Immature natural killer cell (primary cell): ENCODE measurements at regions not wholly inside any gene's neighbourhood (a gene's known extent, or its start where the extent isn't known, plus 50 kb on each side); places are given as distances from the start of the nearest gene placed in this dataset.

Experiments used
- DNase-seq, 3 donors: peaks; one replicate each; pipeline ENCODE4 v3.0.0; 2022; ENCODE audit warnings: mixed read lengths in 1 of 3
- H3K27ac Mint-ChIP-seq, 6 donors: one replicate each; pipeline ENCODE4 v1.8.0; 2020; ENCODE audit warnings: mixed read lengths in 6 of 6, mild to moderate bottlenecking in 5 of 6, inconsistent platforms in 4 of 6, moderate library complexity in 3 of 6
- H3K27me3 Mint-ChIP-seq, 3 donors: one replicate each; pipeline ENCODE4 v1.8.0; 2020 to 2021; ENCODE audit warnings: low read depth in 3 of 3, mild to moderate bottlenecking in 3 of 3, mixed read lengths in 3 of 3, moderate library complexity in 3 of 3, inconsistent platforms in 1 of 3
- H3K36me3 Mint-ChIP-seq, 3 donors: one replicate each; pipeline ENCODE4 v1.8.0; 2020; ENCODE audit warnings: mixed read lengths in 3 of 3, inconsistent platforms in 2 of 3, mild to moderate bottlenecking in 2 of 3
- H3K4me1 Mint-ChIP-seq, 2 donors: one replicate each; pipeline ENCODE4 v1.8.0; 2020; ENCODE audit warnings: inconsistent platforms in 2 of 2, mild to moderate bottlenecking in 2 of 2, mixed read lengths in 2 of 2, moderate library complexity in 1 of 2
- H3K4me3 Mint-ChIP-seq, 5 donors: one replicate each; pipeline ENCODE4 v1.8.0; 2020; ENCODE audit warnings: mild to moderate bottlenecking in 5 of 5, mixed read lengths in 5 of 5, inconsistent platforms in 3 of 5, moderate library complexity in 3 of 5
- H3K9me3 Mint-ChIP-seq, 6 donors: one replicate each; pipeline ENCODE4 v1.8.0; 2020; ENCODE audit warnings: mild to moderate bottlenecking in 6 of 6, mixed read lengths in 6 of 6, inconsistent platforms in 4 of 6, moderate library complexity in 3 of 6

DNA sequence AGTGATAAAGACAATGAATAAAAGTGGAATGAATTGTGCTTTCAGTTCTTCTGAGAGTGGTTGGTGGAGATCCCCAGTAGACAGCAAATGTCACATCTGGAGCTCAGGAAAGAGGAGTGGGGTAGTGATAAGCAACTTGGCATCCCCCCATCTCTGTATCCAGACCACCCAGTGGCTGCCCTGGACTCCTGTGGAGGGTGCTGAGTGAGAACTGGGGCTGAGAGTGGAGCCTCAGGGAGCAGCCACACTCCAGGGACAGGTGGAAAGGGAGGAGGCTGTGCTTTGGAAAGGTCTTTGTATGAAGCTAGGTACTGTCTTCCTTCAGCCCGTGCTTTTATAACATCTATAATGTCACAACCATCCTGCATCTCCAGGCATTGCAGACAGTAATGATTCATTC lies 85.6 kb upstream of the RASGRF1 start:
- no peaks in the 10 kb centered on the region for H3K4me1 Mint-ChIP-seq
- H3K27me3 Mint-ChIP-seq = peaks cover 0 to 12% (median 9%) of the 10 kb centered on the region in 3 donors
- no peaks in the 10 kb centered on the region for H3K9me3 Mint-ChIP-seq
- no peak for DNase-seq
- no peaks in the 10 kb centered on the region for H3K36me3 Mint-ChIP-seq
- no peak overlapping the region for H3K27ac Mint-ChIP-seq
- H3K4me3 Mint-ChIP-seq = no peak overlapping the region

DNA sequence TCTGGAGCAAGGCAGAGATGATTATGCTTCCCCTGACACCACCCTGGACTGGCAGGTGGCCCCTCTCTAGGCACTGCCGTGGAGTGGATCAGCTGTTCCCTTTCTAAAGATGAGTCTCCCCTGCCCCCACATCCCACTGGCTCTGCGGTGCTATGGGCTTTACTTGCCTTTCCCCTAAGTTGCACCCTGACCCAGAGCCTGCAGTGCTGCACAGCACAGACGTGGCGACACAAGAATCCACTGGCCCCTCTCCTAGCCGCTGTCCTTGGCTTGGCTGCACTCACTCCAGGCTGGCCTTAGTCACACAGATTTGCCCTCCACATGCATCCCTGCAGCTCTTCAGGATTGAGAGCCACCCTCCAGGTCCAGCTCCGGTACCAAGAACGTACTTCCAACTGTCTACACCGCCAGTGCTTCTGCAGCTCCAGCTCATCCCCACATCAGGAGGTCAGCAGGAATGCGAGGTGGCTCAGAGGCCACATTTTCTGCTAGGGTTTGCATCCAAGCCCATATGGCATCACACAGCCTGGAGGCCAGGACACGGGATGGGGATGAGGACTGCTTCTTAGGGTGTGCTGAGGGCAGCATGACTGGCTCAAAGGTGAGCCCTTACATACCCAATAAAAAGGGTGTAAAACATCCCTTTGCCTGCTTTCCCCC lies 82.4 kb upstream of the RASGRF1 start:
- no peak for DNase-seq

DNA sequence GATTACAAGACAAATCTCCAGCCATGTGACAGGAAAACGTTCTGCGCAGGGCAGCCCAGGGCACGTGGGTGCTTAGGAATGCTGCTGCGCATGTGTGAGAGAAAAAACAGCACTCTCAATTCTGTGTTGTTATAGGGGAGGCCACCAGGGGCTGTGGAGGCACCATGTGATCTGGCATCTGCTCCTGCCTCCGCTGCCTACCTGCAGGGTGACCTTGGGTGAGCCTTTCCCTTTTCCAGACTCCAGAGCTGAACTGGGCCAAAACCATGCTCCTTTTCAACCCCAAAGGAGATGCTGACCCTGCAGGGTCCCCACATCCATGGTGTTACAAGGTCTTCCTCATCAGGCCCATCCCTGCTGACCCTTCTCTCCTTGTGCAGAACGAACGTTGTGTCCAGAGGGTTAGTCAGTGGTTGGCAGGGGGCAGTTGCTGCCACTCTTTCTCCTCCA lies 81.5 kb upstream of the RASGRF1 start:
- no peaks in the 10 kb centered on the region for H3K4me1 Mint-ChIP-seq
- no peaks in the 10 kb centered on the region for H3K9me3 Mint-ChIP-seq
- H3K27me3 Mint-ChIP-seq = peaks cover 0 to 15% (median 9%) of the 10 kb centered on the region in 3 donors
- no peak overlapping the region for H3K4me3 Mint-ChIP-seq
- DNase-seq = no peak
- H3K36me3 Mint-ChIP-seq = no peaks in the 10 kb centered on the region
- no peak overlapping the region for H3K27ac Mint-ChIP-seq

More for the DNA sequence above, 82.4 kb upstream of the RASGRF1 start:
- peaks cover 0 to 14% (median 7%) of the 10 kb centered on the region in 3 donors for H3K27me3 Mint-ChIP-seq
- no peaks in the 10 kb centered on the region for H3K9me3 Mint-ChIP-seq
- no peaks in the 10 kb centered on the region for H3K36me3 Mint-ChIP-seq
- no peak overlapping the region for H3K27ac Mint-ChIP-seq
- H3K4me1 Mint-ChIP-seq = no peaks in the 10 kb centered on the region
- H3K4me3 Mint-ChIP-seq = no peak overlapping the region

DNA sequence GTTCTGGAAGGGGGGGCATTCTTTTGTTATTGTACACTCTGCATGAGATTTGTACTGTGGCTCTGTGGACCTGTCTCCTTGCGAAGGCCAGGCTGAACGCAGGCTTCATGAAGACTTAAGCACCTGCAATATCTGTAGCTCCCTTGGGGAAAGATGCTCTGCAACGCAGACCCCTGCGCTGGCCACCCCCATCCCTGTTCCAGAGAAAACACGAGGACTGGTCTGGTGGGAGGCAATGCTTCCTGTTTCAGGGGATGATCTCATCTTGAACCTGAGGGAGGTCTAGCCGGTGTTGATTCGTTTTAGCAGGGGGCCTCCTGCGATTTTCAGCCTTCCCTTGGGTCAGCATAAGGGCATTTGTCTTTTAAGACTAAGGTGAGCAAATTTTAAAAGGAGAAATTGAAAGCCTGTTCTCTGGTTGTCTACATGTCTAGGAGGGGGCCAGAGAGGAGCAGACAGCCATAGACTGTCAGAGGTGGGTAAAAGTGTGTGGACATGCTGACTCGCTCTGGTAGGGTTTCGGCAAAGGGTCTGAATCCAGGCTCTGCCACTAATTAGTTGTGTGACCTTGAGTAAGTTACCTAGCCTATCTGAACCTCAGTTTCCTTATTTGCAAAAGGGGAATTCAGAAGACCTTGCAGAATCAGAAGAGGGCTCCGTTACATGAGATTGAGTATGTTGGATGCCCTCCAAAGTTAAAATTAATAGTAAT lies 80.9 kb upstream of the RASGRF1 start:
- no peaks in the 10 kb centered on the region for H3K9me3 Mint-ChIP-seq

DNA sequence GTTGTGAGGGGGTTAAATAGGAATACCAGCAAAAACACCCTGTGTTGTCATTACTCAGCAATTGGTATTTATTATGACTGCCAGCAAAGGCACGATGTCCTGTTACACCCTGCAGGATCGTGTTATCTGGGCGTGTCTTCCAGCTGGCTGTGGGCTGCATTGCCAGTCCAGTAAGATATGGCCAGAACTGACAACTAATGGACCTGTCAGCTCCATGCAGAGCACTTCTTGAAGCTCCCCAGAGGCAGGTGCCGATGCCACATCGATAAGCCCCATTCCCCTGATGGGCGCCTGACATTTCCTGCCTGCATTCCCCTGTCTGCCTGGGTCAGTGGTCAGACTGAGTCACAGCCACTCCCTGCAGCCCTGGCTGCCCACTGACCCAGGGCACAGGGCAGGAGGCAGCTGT lies 79.7 kb upstream of the RASGRF1 start:
- Mint-ChIP-seq H3K9me3 (no peaks in the 10 kb centered on the region), H3K27me3 (peaks cover 0 to 15% (median 11%) of the 10 kb centered on the region in 3 donors), H3K36me3 (no peaks in the 10 kb centered on the region), H3K4me3 (no peak overlapping the region), H3K4me1 (no peaks in the 10 kb centered on the region), H3K27ac (no peak overlapping the region)
- DNase-seq = no peak

More for the DNA sequence above, 80.9 kb upstream of the RASGRF1 start:
- no peak overlapping the region for H3K4me3 Mint-ChIP-seq
- DNase-seq = no peak
- H3K4me1 Mint-ChIP-seq = no peaks in the 10 kb centered on the region
- H3K27ac Mint-ChIP-seq = no peak overlapping the region
- H3K27me3 Mint-ChIP-seq = peaks cover 0 to 15% (median 9%) of the 10 kb centered on the region in 3 donors
- H3K36me3 Mint-ChIP-seq = no peaks in the 10 kb centered on the region

DNA sequence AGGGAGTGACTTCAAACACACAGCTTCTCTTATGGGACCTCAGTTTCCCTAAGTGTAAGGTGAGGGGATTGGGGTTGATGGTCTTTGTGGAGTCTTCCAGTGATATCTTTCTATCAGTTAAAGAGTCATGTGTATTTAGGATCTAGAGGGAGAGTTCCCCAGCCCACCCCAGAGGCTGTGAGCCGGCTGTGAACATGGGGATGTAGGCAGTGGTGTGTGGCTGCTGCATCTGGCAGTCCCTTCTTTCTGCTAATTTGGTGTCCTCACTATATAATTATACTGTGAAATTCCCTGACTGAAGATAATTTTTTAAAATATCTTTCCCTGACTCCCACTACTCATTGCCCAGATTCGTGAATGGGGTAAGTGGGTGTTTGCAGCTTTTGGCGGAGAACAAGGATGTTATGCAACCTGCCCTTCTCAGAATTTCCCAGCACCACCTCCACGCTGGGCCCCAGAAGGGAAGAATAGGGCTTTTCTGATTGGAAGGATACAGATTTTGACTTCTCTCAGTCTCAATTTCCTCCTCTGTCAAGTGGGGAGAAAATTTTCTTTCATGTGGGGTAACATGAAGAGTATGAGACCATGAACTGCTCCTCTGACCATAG lies 79.0 kb upstream of the RASGRF1 start:
- no peaks in the 10 kb centered on the region for H3K9me3 Mint-ChIP-seq
- H3K36me3 Mint-ChIP-seq = no peaks in the 10 kb centered on the region
- peaks cover 2 to 16% (median 15%) of the 10 kb centered on the region in 3 donors for H3K27me3 Mint-ChIP-seq
- H3K4me3 Mint-ChIP-seq = no peak overlapping the region
- H3K27ac Mint-ChIP-seq = no peak overlapping the region
- no peaks in the 10 kb centered on the region for H3K4me1 Mint-ChIP-seq
- no peak for DNase-seq

DNA sequence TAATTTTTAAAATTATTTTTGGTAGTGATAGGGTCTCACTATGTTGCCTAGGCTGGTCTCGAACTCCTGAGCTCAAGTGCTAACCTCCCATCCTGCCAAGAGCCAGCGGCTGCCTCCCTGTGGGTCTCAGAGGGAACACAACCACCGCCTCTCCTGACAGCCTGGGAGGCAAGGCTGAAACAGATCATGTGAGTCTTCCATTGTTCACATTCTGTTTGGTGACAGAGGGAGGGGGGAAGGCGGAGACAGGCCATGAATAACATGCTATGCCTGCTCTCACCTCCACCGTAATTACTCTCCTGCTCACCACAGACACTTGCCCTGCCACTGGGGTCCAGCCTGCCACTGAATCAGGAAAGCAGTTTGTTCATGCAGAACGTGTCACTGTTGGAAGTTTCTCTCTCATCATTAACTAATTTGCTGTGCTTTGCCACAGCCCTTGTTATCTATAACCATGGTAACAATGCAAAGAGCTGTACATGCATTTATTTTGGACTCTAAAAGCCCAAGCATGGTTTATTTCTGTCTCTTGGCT lies 78.4 kb upstream of the RASGRF1 start:
- H3K9me3 Mint-ChIP-seq = no peaks in the 10 kb centered on the region
- no peak for DNase-seq
- no peak overlapping the region for H3K27ac Mint-ChIP-seq
- no peak overlapping the region for H3K4me3 Mint-ChIP-seq
- H3K36me3 Mint-ChIP-seq = no peaks in the 10 kb centered on the region
- H3K27me3 Mint-ChIP-seq = peaks cover 2 to 16% (median 15%) of the 10 kb centered on the region in 3 donors
- H3K4me1 Mint-ChIP-seq = no peaks in the 10 kb centered on the region

DNA sequence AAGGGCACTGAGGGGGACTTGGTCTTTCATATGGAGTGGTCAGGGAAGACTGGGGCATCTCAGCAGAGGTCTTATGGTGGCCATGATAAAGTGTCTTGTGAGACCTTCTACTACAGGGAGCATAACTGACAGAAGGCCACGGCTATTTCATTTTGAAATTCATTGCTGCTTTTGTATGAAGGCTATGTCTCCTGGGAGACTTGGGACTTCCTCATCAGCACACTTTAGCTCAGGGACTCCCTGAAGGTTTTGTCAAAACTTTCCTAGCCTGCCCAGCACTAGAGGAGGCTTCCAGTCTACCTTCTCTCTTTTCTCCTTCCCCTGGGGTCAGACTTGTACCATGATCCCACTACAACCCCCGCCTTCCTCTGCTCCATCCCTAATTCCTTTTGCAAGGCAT lies 77.2 kb upstream of the RASGRF1 start:
- H3K36me3 Mint-ChIP-seq = no peaks in the 10 kb centered on the region
- peaks cover 4 to 16% (median 11%) of the 10 kb centered on the region in 3 donors for H3K27me3 Mint-ChIP-seq
- no peaks in the 10 kb centered on the region for H3K9me3 Mint-ChIP-seq
- no peak overlapping the region for H3K27ac Mint-ChIP-seq
- no peaks in the 10 kb centered on the region for H3K4me1 Mint-ChIP-seq
- no peak overlapping the region for H3K4me3 Mint-ChIP-seq
- no peak for DNase-seq

DNA sequence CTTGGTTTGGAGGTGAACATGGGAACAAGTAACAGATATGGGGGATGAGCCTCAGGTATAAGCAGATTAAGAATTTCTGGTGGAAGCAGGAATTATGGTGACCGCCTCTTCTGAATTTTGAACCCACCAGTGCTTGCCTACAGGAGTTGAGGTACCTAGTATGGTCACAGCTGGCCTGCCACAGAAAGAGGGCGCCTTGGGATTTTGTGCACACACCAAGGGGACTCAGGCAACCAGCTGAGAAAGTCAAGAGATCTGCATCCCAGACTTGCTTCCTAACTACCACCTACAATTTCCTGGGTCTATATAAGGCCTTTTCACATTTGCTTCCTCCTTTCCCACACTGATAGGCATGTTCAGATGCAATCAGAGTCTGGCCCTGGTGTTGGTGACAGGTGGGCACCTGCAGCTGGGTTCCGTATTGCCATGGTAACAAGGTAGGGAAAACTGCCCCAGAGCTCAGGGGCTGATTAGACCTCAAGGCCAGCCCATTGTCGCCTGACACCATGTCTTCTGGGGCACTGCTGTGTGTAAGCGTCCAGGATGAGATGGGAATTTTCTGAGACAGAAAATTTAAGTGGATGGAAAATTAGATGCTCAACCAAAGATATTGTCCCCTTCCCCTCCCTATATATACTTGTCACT lies 75.9 kb upstream of the RASGRF1 start:
- no peaks in the 10 kb centered on the region for H3K36me3 Mint-ChIP-seq
- no peaks in the 10 kb centered on the region for H3K4me1 Mint-ChIP-seq
- H3K4me3 Mint-ChIP-seq = no peak overlapping the region
- H3K27me3 Mint-ChIP-seq = peaks cover 4 to 13% (median 4%) of the 10 kb centered on the region in 3 donors
- DNase-seq = no peak
- no peak overlapping the region for H3K27ac Mint-ChIP-seq
- no peaks in the 10 kb centered on the region for H3K9me3 Mint-ChIP-seq

DNA sequence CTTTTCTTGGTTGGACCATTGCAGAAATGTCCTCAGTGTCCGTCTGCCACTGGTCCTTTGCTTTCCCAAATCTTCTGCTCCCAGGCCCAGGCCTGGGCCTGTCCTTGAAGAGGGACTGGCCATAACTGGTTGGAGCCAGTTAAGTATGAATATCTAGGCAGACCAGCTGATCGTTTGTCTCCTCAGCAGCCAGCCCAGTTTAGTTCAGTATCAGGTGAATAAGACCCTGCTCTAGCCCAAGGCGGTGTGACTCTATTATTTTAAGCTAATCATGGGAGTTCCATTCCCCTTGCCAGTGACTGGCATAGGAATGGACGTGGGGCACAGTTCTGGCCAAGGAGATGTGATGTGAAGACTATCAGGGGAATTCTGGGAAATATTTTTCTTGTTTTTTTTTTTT lies 73.9 kb upstream of the RASGRF1 start:
- Mint-ChIP-seq H3K4me1 (no peaks in the 10 kb centered on the region), H3K9me3 (no peaks in the 10 kb centered on the region), H3K4me3 (no peak overlapping the region), H3K27me3 (peaks cover 4 to 11% (median 4%) of the 10 kb centered on the region in 3 donors), H3K27ac (no peak overlapping the region), H3K36me3 (no peaks in the 10 kb centered on the region)
- DNase-seq = no peak

DNA sequence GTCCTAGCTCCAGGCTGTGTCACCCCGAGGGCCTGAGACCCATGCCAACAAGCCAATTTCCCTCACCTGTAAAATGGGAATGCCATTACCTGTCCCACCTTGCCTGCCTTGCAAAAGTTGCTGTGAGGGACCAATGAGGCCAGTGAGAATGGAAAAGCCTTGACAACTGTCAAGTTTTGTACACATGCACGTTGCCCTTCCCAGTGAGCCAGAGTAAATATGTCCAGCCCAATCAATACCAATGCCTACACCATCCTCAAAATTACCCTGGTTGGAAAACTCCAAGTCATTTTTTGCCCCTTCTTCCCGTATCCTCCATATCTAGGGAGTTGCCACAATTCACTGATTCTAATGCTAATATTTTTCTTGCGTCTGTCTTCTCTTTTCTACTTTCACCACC lies 73.5 kb upstream of the RASGRF1 start:
- H3K4me1 Mint-ChIP-seq = no peaks in the 10 kb centered on the region
- no peak overlapping the region for H3K4me3 Mint-ChIP-seq
- H3K9me3 Mint-ChIP-seq = no peaks in the 10 kb centered on the region
- DNase-seq = no peak
- H3K27me3 Mint-ChIP-seq = peaks cover 4 to 11% (median 4%) of the 10 kb centered on the region in 3 donors
- no peaks in the 10 kb centered on the region for H3K36me3 Mint-ChIP-seq
- H3K27ac Mint-ChIP-seq = no peak overlapping the region

DNA sequence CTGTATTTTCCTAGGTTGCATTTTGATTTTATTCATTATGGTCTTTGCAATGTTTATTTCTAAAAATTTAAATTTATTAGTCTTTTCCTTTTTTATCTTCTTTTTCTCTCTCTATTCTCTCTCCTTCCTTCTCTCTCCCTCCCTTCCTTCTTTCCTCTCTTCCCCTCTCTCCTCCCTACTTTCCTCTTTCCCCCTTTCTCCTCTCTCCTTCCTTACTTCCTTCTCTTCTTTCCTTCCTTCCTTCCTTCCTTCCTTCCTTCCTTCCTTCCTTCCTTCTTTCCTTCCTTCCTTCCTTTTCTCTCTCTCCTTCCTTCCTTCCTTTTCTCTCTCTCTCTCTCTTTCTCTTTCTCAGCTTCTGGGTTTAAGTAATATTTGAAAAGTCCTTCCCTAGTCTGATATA lies 72.8 kb upstream of the RASGRF1 start:
- H3K27ac Mint-ChIP-seq = no peak overlapping the region
- H3K4me3 Mint-ChIP-seq = no peak overlapping the region
- no peaks in the 10 kb centered on the region for H3K9me3 Mint-ChIP-seq
- H3K36me3 Mint-ChIP-seq = no peaks in the 10 kb centered on the region
- no peaks in the 10 kb centered on the region for H3K4me1 Mint-ChIP-seq
- H3K27me3 Mint-ChIP-seq = peaks cover 4 to 11% (median 4%) of the 10 kb centered on the region in 3 donors
- DNase-seq = no peak

DNA sequence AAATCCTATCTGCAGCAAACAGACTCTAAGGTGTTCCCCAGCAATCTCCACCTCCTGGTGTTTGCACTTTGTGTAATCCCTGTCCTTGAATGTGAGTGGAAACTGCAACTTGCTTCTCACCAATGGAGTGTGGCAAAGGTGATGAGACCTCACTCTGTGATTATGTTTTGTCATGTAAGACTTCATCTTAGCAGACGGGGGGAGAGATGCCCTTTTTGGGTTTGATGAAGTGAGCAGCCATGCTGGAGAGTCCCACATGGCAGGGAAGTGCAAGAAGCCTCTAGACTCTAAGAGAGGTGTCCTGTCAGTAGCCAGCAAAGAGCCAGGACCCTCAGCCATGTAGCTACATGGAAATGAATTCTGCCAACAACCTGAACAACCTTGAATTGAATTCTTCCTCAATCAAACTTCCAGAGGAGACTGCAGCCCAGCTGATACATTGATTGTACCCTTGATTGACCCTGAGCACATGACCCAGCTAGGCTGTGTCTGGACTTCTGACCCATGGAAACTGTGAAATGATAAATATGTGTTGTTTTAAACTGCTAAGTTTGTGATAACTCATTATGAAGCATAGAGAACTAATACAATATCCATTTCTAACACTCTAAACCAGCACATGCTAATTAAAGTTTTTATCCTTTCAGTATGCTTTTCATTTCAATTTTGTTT lies 71.4 kb upstream of the RASGRF1 start:
- no peak overlapping the region for H3K27ac Mint-ChIP-seq
- no peaks in the 10 kb centered on the region for H3K9me3 Mint-ChIP-seq
- H3K27me3 Mint-ChIP-seq = peaks cover 1 to 7% (median 4%) of the 10 kb centered on the region in 3 donors
- no peaks in the 10 kb centered on the region for H3K4me1 Mint-ChIP-seq
- no peak for DNase-seq
- no peak overlapping the region for H3K4me3 Mint-ChIP-seq
- no peaks in the 10 kb centered on the region for H3K36me3 Mint-ChIP-seq
